Natural killer cell (primary cell): ENCODE measurements at regions not wholly inside any gene's neighbourhood (a gene's known extent, or its start where the extent isn't known, plus 50 kb on each side); places are given as distances from the start of the nearest gene placed in this dataset.

ENCODE experiments used
- ATAC-seq, 3 donors: fragments of 150-1000 bp in 2 of 3; fragments of 200-7000 bp in 1 of 3; cut with Tn5 transposase; 1 replicate in 1 of 3; 2 replicates in 2 of 3; pipeline ENCODE4 v1.10.0; 2021; ENCODE audit warnings: mild to moderate bottlenecking in 2 of 3, moderate library complexity in 2 of 3
- DNase-seq, 2 donors: peaks; one replicate each; pipeline versions ENCODE4 v3.0.0 to v3.0.0-alpha.2; 2013 to 2021; ENCODE audit warnings: mixed read lengths in 1 of 2
- H3K27ac ChIP-seq: one replicate; pipeline ENCODE4 v1.5.1; 2013; ENCODE audit warnings: mild to moderate bottlenecking, low read length
- H3K27me3 ChIP-seq: one replicate; pipeline ENCODE4 v1.6.1; 2013; ENCODE audit warnings: low read length; ENCODE audit not compliant: control insufficient read depth, insufficient read depth
- H3K36me3 ChIP-seq: one replicate; pipeline ENCODE4 v1.6.1; 2013; ENCODE audit warnings: low read length; ENCODE audit not compliant: control insufficient read depth, insufficient read depth
- H3K4me1 ChIP-seq: one replicate; pipeline ENCODE4 v1.6.1; 2013; ENCODE audit warnings: low read length; ENCODE audit not compliant: control insufficient read depth, insufficient read depth
- H3K4me3 ChIP-seq: one replicate; pipeline ENCODE4 v1.5.1; 2013; ENCODE audit warnings: low read length
- H3K9me3 ChIP-seq: one replicate; pipeline ENCODE4 v1.6.1; 2013; ENCODE audit warnings: low read length; ENCODE audit not compliant: control insufficient read depth, insufficient read depth
- H3K27ac Mint-ChIP-seq, 2 donors: one replicate each; pipeline ENCODE4 v1.8.0; 2022; ENCODE audit warnings: mild to moderate bottlenecking in 2 of 2, mixed read lengths in 2 of 2, moderate library complexity in 1 of 2
- H3K27me3 Mint-ChIP-seq, 2 donors: one replicate each; pipeline ENCODE4 v1.8.0; 2022; ENCODE audit warnings: low read depth in 2 of 2, mixed read lengths in 2 of 2
- H3K36me3 Mint-ChIP-seq: one replicate; pipeline ENCODE4 v1.8.0; 2022; ENCODE audit warnings: mixed read lengths
- H3K4me1 Mint-ChIP-seq, 2 donors: one replicate each; pipeline ENCODE4 v1.8.0; 2022; ENCODE audit warnings: mixed read lengths in 2 of 2
- H3K4me3 Mint-ChIP-seq: one replicate; pipeline ENCODE4 v1.8.0; 2022; ENCODE audit warnings: mild to moderate bottlenecking, moderate library complexity, mixed read lengths
- H3K9me3 Mint-ChIP-seq, 2 donors: one replicate each; pipeline ENCODE4 v1.8.0; 2022; ENCODE audit warnings: mixed read lengths in 2 of 2
- CTCF ChIP-seq: fragments of 200-600 bp; IDR thresholded peaks from one replicate; pipeline ENCODE4 v1.8.0; 2022; ENCODE audit warnings: antibody characterized with exemption
- WGBS: methylation state at CpG from one replicate; pipeline ENCODE4 v1.1.7; 2013; ENCODE audit warnings: missing lambda C conversion rate; ENCODE audit not compliant: insufficient coverage; 5-methylcytosine and 5-hydroxymethylcytosine counted together
- intact Hi-C: fragments of 100-400 bp; cut with micrococcal nuclease; formaldehyde crosslinking; loops from one replicate; pipeline ENCODE4 v1.14.2; 2022

GRCh38 chr15:66942649-66943390, 122.6 kb upstream of the SMAD3 start:
- DNase-seq (no peak), ATAC-seq (no peak)
- no peaks in the 10 kb centered on the region for H3K36me3 ChIP-seq
- no peak overlapping the region for H3K4me3 ChIP-seq
- intact Hi-C loops = no loop called here
- no peaks in the 10 kb centered on the region for H3K36me3 Mint-ChIP-seq
- no peak overlapping the region for H3K27ac Mint-ChIP-seq
- H3K9me3 Mint-ChIP-seq = no peaks in the 10 kb centered on the region
- H3K9me3 ChIP-seq = no peaks in the 10 kb centered on the region
- peaks cover 3 to 8% of the 10 kb centered on the region in 2 donors for H3K27me3 Mint-ChIP-seq
- no peak overlapping the region for H3K27ac ChIP-seq
- H3K27me3 ChIP-seq = no peaks in the 10 kb centered on the region
- H3K4me1 Mint-ChIP-seq = no peaks in the 10 kb centered on the region
- 93% methylated on average over 11 of the region's 11 CpGs for WGBS
- no peak for TF ChIP-seq CTCF
- H3K4me1 ChIP-seq = no peaks in the 10 kb centered on the region
- H3K4me3 Mint-ChIP-seq = no peak overlapping the region

- Histone ChIP-seq H3K4me3 (no peak overlapping the region), H3K36me3 (no peaks in the 10 kb centered on the region), H3K4me1 (no peaks in the 10 kb centered on the region), H3K9me3 (no peaks in the 10 kb centered on the region), H3K27ac (no peak overlapping the region), H3K27me3 (no peaks in the 10 kb centered on the region)
- Mint-ChIP-seq H3K4me1 (no peaks in the 10 kb centered on the region), H3K4me3 (no peak overlapping the region), H3K9me3 (no peaks in the 10 kb centered on the region), H3K27ac (no peak overlapping the region), H3K36me3 (no peaks in the 10 kb centered on the region), H3K27me3 (peaks cover 3 to 8% of the 10 kb centered on the region in 2 donors)
- WGBS = 81% methylated on average over 10 of the region's 10 CpGs
- no peak for DNase-seq
- TF ChIP-seq CTCF = no peak
- intact Hi-C loops = no loop called here
- no peak for ATAC-seq
These were observed 121.8 kb upstream of the SMAD3 start for GRCh38 chr15:66943456-66944095.

GRCh38 chr15:66944121-66944520, 121.3 kb upstream of the SMAD3 start:
- Mint-ChIP-seq H3K36me3 (no peaks in the 10 kb centered on the region), H3K9me3 (no peaks in the 10 kb centered on the region), H3K27me3 (peaks cover 3 to 8% of the 10 kb centered on the region in 2 donors), H3K4me1 (no peaks in the 10 kb centered on the region), H3K4me3 (no peak overlapping the region), H3K27ac (no peak overlapping the region)
- no peaks in the 10 kb centered on the region for H3K9me3 ChIP-seq
- intact Hi-C loops = no loop called here
- H3K27me3 ChIP-seq = no peaks in the 10 kb centered on the region
- no peaks in the 10 kb centered on the region for H3K36me3 ChIP-seq
- TF ChIP-seq CTCF = no peak
- H3K27ac ChIP-seq = no peak overlapping the region
- DNase-seq (no peak), ATAC-seq (no peak)
- 93% methylated on average over 14 of the region's 14 CpGs for WGBS
- no peak overlapping the region for H3K4me3 ChIP-seq
- H3K4me1 ChIP-seq = no peaks in the 10 kb centered on the region
